CD14-positive monocyte (primary cell): ENCODE measurements at regions not wholly inside any gene's neighbourhood (a gene's known extent, or its start where the extent isn't known, plus 50 kb on each side); places are given as distances from the start of the nearest gene placed in this dataset.

Source experiments
- DNase-seq, 3 donors: peaks; one replicate each; pipeline ENCODE4 v3.0.0-alpha.2; 2011 to 2022
- H2AFZ ChIP-seq: 2 replicates; pipeline ENCODE4 v1.6.0; 2012; ENCODE audit warnings: mild to moderate bottlenecking, low read depth, low read length, inconsistent platforms; ENCODE audit not compliant: insufficient read depth, poor library complexity, severe bottlenecking
- H3K27ac ChIP-seq, 2 donors: 1 replicate in 1 of 2; 2 replicates in 1 of 2; pipeline ENCODE4 v1.5.1; 2012 to 2013; ENCODE audit warnings: low read length in 2 of 2, control low read depth in 1 of 2, inconsistent platforms in 1 of 2, low read depth in 1 of 2, mild to moderate bottlenecking in 1 of 2
- H3K27me3 ChIP-seq, 2 donors: one replicate each; pipeline versions ENCODE4 v1.6.0 to v1.6.1; 2011 to 2013; ENCODE audit warnings: low read length in 2 of 2; ENCODE audit not compliant: control insufficient read depth in 2 of 2, insufficient read depth in 2 of 2
- H3K36me3 ChIP-seq, 2 donors: replicated peaks in 1 of 2; 1 replicate in 1 of 2; 2 replicates in 1 of 2; pipeline versions ENCODE4 v1.5.1 to v1.6.1; 2012 to 2013; ENCODE audit warnings: low read length in 2 of 2, control low read depth in 1 of 2, inconsistent platforms in 1 of 2, mild to moderate bottlenecking in 1 of 2; ENCODE audit not compliant: insufficient read depth in 2 of 2, control insufficient read depth in 1 of 2
- H3K4me1 ChIP-seq, 2 donors: 1 replicate in 1 of 2; 2 replicates in 1 of 2; pipeline versions ENCODE4 v1.5.1 to v1.6.1; 2012 to 2013; ENCODE audit warnings: low read length in 2 of 2, control low read depth in 1 of 2, inconsistent platforms in 1 of 2, mild to moderate bottlenecking in 1 of 2, moderate library complexity in 1 of 2; ENCODE audit not compliant: insufficient read depth in 2 of 2, control insufficient read depth in 1 of 2
- H3K4me2 ChIP-seq: replicated peaks from 2 replicates; pipeline ENCODE3; 2012; ENCODE audit warnings: low read length, moderate library complexity, mild to moderate bottlenecking; ENCODE audit not compliant: poor library complexity, severe bottlenecking; ENCODE audit errors: extremely low read depth
- H3K4me3 ChIP-seq, 3 experiments: fragments of 200-600 bp in 1 of 3; sonication (generic) in 1 of 3; replicated peaks in 1 of 3; 1 replicate in 2 of 3; 2 replicates in 1 of 3; pipeline ENCODE4 v1.5.1; 2011 to 2013; ENCODE audit warnings: low read length in 3 of 3, mild to moderate bottlenecking in 3 of 3, control low read depth in 2 of 3, low read depth in 2 of 3, inconsistent platforms in 1 of 3, moderate library complexity in 1 of 3
- H3K79me2 ChIP-seq: 2 replicates; pipeline ENCODE4 v1.6.0; 2012; ENCODE audit warnings: mild to moderate bottlenecking, control low read depth, inconsistent platforms, low read length, moderate library complexity; ENCODE audit not compliant: insufficient read depth
- H3K9ac ChIP-seq: 2 replicates; pipeline ENCODE4 v1.6.0; 2017; ENCODE audit warnings: low read length, mild to moderate bottlenecking; ENCODE audit not compliant: insufficient read depth, poor library complexity, severe bottlenecking
- H3K9me3 ChIP-seq, 2 donors: replicated peaks in 1 of 2; 1 replicate in 1 of 2; 2 replicates in 1 of 2; pipeline versions ENCODE4 v1.5.1 to v1.6.1; 2012 to 2013; ENCODE audit warnings: low read length in 2 of 2, control low read depth in 1 of 2; ENCODE audit not compliant: control insufficient read depth in 1 of 2, insufficient read depth in 1 of 2
- H4K20me1 ChIP-seq: 2 replicates; pipeline ENCODE4 v1.6.0; 2012; ENCODE audit warnings: mild to moderate bottlenecking, low read length, control low read depth, moderate library complexity; ENCODE audit not compliant: insufficient read depth
- H3K27ac Mint-ChIP-seq, 7 donors: one replicate each; pipeline ENCODE4 v1.8.0; 2020; ENCODE audit warnings: mild to moderate bottlenecking in 7 of 7, mixed read lengths in 7 of 7, moderate library complexity in 6 of 7, inconsistent platforms in 2 of 7
- H3K27me3 Mint-ChIP-seq, 3 donors: one replicate each; pipeline ENCODE4 v1.8.0; 2021 to 2022; ENCODE audit warnings: low read depth in 3 of 3, mild to moderate bottlenecking in 3 of 3, mixed read lengths in 3 of 3, moderate library complexity in 3 of 3, inconsistent platforms in 1 of 3
- H3K36me3 Mint-ChIP-seq, 2 donors: one replicate each; pipeline ENCODE4 v1.8.0; 2020; ENCODE audit warnings: mixed read lengths in 2 of 2, inconsistent platforms in 1 of 2, mild to moderate bottlenecking in 1 of 2
- H3K4me1 Mint-ChIP-seq: one replicate; pipeline ENCODE4 v1.8.0; 2020; ENCODE audit warnings: mild to moderate bottlenecking, mixed read lengths
- H3K4me3 Mint-ChIP-seq, 2 donors: one replicate each; pipeline ENCODE4 v1.8.0; 2020; ENCODE audit warnings: mild to moderate bottlenecking in 2 of 2, mixed read lengths in 2 of 2, moderate library complexity in 1 of 2
- H3K9me3 Mint-ChIP-seq, 7 donors: one replicate each; pipeline ENCODE4 v1.8.0; 2020 to 2022; ENCODE audit warnings: mixed read lengths in 7 of 7, mild to moderate bottlenecking in 6 of 7, moderate library complexity in 6 of 7, inconsistent platforms in 2 of 7
- WGBS: methylation state at CpG from one replicate; pipeline ENCODE4 v1.1.5; 2013; ENCODE audit warnings: missing lambda C conversion rate; ENCODE audit not compliant: insufficient coverage; 5-methylcytosine and 5-hydroxymethylcytosine counted together
- intact Hi-C, 2 donors: fragments of 100-400 bp; cut with micrococcal nuclease; formaldehyde crosslinking; loops; one replicate each; pipeline versions ENCODE4 v1.15.0 to v1.15.1; 2023
- TF ChIP-seq, protein P1 (sequence below): fragments of 200-600 bp; IDR thresholded peaks from one replicate; pipeline ENCODE4 v1.8.0; 2022; ENCODE audit warnings: antibody characterized with exemption, mild to moderate bottlenecking

DNA sequence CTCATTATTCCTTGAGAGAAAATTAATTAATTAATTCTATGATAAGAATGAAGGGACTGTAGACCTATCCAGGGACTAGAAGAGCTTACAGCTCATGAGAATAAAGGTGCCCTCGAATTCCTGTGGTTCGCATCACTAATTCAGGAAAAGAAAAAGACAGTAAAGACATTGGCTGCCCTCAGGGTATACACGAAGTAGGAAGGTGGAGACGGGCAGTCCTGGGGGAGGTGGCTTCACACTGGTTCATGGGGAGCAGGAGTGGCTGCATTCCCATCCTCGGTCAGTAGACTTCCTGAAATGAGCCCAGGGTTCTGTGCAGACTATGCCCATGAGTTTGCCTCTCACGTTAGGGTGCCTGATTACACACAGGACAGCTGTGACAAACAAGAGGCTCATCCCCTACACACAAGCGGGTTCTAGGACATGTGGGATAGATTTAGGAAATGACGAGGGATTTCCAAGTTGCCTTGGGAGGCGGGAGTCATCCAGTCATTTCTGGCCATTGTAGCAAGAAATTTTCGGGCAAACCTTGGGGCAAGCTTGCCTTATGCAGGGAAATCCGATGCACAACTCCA is 282.2 kb downstream of the CYP26B1 start:
- Histone ChIP-seq H4K20me1 (no peaks in the 10 kb centered on the region), H3K9me3 (no peaks in the 10 kb centered on the region), H3K9ac (no peak overlapping the region), H3K4me3 (no peak overlapping the region), H3K36me3 (no peaks in the 10 kb centered on the region), H3K79me2 (no peaks in the 10 kb centered on the region), H3K4me2 (no peak overlapping the region), H3K27me3 (no peaks in the 10 kb centered on the region), H3K27ac (no peak overlapping the region), H3K4me1 (no peaks in the 10 kb centered on the region), H2AFZ (no peak overlapping the region)
- peaks cover 5 to 9% (median 6%) of the 10 kb centered on the region in 3 donors for H3K27me3 Mint-ChIP-seq
- TF ChIP-seq, protein P1, sequence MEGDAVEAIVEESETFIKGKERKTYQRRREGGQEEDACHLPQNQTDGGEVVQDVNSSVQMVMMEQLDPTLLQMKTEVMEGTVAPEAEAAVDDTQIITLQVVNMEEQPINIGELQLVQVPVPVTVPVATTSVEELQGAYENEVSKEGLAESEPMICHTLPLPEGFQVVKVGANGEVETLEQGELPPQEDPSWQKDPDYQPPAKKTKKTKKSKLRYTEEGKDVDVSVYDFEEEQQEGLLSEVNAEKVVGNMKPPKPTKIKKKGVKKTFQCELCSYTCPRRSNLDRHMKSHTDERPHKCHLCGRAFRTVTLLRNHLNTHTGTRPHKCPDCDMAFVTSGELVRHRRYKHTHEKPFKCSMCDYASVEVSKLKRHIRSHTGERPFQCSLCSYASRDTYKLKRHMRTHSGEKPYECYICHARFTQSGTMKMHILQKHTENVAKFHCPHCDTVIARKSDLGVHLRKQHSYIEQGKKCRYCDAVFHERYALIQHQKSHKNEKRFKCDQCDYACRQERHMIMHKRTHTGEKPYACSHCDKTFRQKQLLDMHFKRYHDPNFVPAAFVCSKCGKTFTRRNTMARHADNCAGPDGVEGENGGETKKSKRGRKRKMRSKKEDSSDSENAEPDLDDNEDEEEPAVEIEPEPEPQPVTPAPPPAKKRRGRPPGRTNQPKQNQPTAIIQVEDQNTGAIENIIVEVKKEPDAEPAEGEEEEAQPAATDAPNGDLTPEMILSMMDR: no peak
- no peak overlapping the region for H3K27ac Mint-ChIP-seq
- no peaks in the 10 kb centered on the region for H3K36me3 Mint-ChIP-seq
- peaks cover 0 to 1% (median 0%) of the 10 kb centered on the region in 7 donors for H3K9me3 Mint-ChIP-seq
- DNase-seq: no peak
- WGBS: 83% methylated on average over 9 of the region's 11 CpGs
- intact Hi-C loops: no loop called here
- peaks cover 2% of the 10 kb centered on the region for H3K4me1 Mint-ChIP-seq
- no peak overlapping the region for H3K4me3 Mint-ChIP-seq

DNA sequence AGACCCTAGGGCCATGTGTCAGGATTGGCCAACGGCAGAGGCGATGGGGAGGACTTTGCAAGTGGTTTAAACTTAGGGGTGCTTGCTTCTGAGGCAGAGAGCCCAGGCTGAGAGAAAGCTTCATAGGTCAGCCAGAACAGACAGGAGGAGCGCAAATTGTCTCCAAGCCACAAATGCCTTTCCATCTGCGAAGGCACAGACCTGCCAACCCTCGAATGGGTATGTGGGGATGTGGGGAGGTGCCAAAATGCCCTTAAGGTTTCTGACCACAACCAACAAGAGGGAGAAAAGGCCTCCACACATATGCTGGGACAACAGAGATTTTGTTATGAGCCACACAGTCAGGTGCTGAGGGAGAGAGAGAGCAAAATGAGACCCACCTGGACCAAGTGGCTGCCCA is 283.6 kb downstream of the CYP26B1 start:
- WGBS: no CpG with 5 or more reads among the region's 5 CpGs
- intact Hi-C loops: no loop called here

More for the DNA sequence above, 283.6 kb downstream of the CYP26B1 start:
- Mint-ChIP-seq H3K27me3 (peaks cover 3 to 6% (median 6%) of the 10 kb centered on the region in 3 donors), H3K9me3 (peaks cover 0 to 3% (median 0%) of the 10 kb centered on the region in 7 donors), H3K36me3 (no peaks in the 10 kb centered on the region), H3K4me3 (no peak overlapping the region), H3K4me1 (peaks cover 1% of the 10 kb centered on the region), H3K27ac (no peak overlapping the region)
- H3K4me2 ChIP-seq: no peak overlapping the region
- H3K79me2 ChIP-seq: no peaks in the 10 kb centered on the region
- H3K27ac ChIP-seq: no peak overlapping the region
- TF ChIP-seq, protein P1: no peak
- no peak overlapping the region for H2AFZ ChIP-seq
- H3K9me3 ChIP-seq: no peaks in the 10 kb centered on the region
- H3K4me3 ChIP-seq: no peak overlapping the region
- no peaks in the 10 kb centered on the region for H3K27me3 ChIP-seq
- no peak overlapping the region for H3K9ac ChIP-seq
- H4K20me1 ChIP-seq: no peaks in the 10 kb centered on the region
- DNase-seq: no peak
- H3K36me3 ChIP-seq: no peaks in the 10 kb centered on the region
- H3K4me1 ChIP-seq: no peaks in the 10 kb centered on the region
